ENCODE measurements at regions not wholly inside any gene's neighbourhood (a gene's known extent, or its start where the extent isn't known, plus 50 kb on each side); places are given as distances from the start of the nearest gene placed in this dataset.

DNA sequence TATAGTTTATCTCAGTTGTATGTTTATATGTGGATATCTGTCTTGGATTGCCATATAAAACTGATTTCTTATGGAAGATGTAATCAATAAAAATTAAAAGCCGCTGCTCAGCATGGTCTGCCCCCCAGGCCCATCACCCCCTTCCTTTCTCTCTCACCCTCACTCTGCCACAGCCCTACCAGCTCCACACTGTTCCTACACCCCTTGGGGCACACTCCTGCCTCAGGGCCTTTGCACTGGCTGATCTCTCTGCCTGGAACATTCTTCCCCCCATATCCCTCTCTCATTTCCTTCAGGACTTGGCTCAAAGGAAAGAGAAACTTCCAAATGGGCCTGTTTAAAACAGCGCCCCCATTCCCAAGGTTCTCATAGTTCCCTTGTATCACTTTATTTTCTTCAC lies 63.1 kb downstream of the LRRC32 start:
- DNase-seq = no peak

DNA sequence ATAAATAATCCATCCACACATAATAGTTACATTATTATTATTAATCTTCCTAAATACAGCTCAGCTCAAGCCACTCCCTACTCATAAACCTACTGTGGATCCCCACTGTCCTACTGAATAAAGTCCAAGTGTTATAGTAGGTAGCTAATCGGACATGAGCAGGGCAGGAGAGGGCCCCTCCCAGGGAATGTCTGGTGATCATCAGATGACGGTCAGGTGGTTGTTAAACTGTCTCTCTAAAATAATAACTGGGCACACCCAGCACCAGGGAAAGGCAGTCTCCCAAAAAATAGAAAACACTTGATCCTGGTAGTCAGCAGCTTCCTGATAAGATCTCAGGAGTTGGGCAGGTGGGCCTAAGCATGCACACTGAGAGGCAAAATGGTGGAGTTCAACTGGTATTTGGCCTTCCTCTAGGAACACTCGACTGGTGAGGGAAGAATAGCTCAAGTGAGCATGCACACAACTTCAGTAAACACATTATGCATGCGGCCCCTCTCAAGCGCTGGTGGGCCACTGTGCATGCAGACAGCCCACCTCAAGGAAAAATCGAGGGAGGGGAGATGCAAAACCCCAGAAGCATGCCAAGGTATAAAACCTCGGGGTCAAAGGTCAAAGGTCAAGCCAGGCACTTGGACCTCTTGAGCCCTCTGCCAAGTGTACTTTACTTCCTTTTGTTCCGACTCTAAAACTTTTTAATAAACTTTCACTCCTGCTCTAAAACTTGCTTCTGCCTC lies 65.0 kb downstream of the LRRC32 start:
- DNase-seq = no peak

- DNase-seq = peak in 5 of 58 donors; percentile 11 to 52 (median 23)
These were observed 65.8 kb downstream of the LRRC32 start for GRCh38 chr11:76604626-76605241.

DNA sequence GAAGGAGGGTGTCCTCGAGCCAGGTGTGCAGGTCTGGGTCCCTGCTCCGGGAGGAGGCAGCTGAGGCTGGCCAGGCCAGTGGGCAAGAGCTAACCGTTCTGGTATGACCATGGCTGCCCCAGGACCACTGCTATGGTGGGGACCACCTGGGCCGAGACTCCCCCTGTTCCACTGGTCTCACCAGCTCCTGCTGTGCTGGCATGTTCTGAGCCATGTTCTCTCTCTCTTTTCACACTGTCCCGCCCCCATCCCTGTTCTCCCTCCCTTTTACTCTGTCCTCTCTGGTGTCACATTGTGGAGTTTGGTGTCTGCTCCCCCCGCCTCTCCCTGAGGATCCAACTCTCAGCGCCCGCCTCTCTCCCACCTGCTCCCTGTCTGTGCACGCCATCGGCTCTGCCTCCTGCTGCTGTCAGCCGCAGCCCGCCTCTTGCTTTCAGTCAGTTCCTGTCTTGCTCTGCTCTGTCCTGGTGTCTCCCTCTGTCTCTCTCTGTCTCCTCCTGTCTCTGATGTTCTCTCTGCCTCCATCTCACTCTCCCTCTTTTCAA lies 66.4 kb downstream of the LRRC32 start:
- DNase-seq = peak in 12 of 58 donors; percentile 18 to 69 (median 31)

DNA sequence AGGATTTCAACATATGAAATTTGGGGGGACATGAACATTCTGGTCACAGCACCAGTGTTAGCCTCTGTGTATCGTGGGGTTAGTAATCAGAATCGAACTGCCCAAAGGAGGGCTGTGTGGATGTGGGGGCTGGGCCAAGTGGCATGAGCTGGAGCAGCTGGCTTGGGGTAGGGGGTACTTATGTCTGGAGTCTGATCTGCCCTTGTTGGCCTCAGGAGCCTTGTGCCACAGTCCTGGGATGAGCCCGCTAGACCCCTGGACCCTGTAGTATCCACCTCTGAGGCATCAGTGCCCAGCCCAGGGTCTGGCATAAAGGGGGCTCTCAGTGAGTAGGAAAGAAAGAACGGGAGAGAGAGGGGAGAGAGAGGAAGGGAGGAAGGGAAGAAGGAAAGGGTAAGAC lies 67.3 kb downstream of the LRRC32 start:
- no peak for DNase-seq

Measured in anterior cingulate cortex (tissue), 58 donors.